Esophagus muscularis mucosa (tissue), 3 donors: ENCODE measurements at regions not wholly inside any gene's neighbourhood (a gene's known extent, or its start where the extent isn't known, plus 50 kb on each side); places are given as distances from the start of the nearest gene placed in this dataset.

Experiments used
- CTCF ChIP-seq, 3 experiments: fragments of 200-600 bp in 2 of 3; fragments of 450-650 bp in 1 of 3; sonication (generic) in 2 of 3; IDR thresholded peaks; one replicate each; pipeline ENCODE4 v1.5.1; 2017 to 2019; ENCODE audit warnings: antibody characterized with exemption in 3 of 3, mild to moderate bottlenecking in 2 of 3, moderate library complexity in 1 of 3
- POLR2A ChIP-seq: fragments of 450-650 bp; IDR thresholded peaks from one replicate; pipeline ENCODE4 v1.6.1; 2017; ENCODE audit warnings: antibody characterized with exemption, moderate library complexity, mild to moderate bottlenecking, low read depth

GRCh38 chr10:52609626-52610240, 162.9 kb downstream of the MBL2 start:
- TF ChIP-seq CTCF (IDR thresholded peaks at IDR 0.05) = no peak
- no peak for TF ChIP-seq POLR2A
